ENCODE measurements at regions not wholly inside any gene's neighbourhood (a gene's known extent, or its start where the extent isn't known, plus 50 kb on each side); places are given as distances from the start of the nearest gene placed in this dataset.

DNA sequence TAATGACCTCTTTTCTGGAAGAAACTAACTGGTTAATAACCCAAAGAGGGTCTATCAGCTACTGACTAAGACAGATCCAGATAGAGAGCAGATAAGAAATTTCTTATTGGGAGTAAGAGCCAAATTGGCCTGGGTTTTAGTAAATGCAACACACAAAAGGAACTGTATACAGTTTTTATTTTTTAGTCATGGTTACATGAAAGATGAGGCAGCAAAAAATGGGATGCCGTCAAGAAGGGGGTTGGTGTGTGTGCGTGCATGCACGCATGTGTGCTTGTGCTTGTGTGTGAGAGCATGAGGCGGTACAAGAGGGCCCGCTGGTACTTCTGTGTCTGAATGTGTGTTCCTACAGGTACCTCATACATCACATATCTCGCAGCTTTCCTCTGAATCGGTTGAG, 466.2 kb upstream of the HNRNPA3 start:
- TF ChIP-seq, protein P1, sequence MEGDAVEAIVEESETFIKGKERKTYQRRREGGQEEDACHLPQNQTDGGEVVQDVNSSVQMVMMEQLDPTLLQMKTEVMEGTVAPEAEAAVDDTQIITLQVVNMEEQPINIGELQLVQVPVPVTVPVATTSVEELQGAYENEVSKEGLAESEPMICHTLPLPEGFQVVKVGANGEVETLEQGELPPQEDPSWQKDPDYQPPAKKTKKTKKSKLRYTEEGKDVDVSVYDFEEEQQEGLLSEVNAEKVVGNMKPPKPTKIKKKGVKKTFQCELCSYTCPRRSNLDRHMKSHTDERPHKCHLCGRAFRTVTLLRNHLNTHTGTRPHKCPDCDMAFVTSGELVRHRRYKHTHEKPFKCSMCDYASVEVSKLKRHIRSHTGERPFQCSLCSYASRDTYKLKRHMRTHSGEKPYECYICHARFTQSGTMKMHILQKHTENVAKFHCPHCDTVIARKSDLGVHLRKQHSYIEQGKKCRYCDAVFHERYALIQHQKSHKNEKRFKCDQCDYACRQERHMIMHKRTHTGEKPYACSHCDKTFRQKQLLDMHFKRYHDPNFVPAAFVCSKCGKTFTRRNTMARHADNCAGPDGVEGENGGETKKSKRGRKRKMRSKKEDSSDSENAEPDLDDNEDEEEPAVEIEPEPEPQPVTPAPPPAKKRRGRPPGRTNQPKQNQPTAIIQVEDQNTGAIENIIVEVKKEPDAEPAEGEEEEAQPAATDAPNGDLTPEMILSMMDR (IDR thresholded peaks at IDR 0.05) = no peak
- TF ChIP-seq POLR2A (IDR thresholded peaks at IDR 0.05) = no peak

Data from Peyer's patch (tissue), 4 donors.